ENCODE measurements at regions not wholly inside any gene's neighbourhood (a gene's known extent, or its start where the extent isn't known, plus 50 kb on each side); places are given as distances from the start of the nearest gene placed in this dataset.
"Not testable (repeated sequence)": the region's sequence is repeated elsewhere in the genome, so short reads cannot be mapped to it uniquely, and the experiment has no call there.

DNA sequence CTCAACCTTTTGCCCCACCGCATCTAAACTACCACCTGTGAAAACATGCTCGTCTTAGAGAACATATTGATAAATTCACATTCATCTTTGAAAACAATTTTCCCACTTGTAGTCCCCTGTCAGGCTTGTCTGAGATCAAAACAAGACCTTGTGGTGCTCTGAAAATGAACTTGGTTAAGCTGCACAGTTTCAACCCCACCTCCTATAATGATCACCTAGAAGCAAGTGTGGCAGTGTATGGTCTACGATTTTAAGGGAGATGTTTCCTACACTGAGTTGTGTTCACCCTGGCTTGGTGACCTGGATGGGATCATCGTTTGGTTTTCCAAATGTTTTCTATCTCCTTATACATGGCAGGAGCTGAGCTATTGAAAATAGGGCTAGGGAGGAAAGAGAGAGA lies 539.4 kb downstream of the DOK5 start:
- H3K9me3 Mint-ChIP-seq, result peaks cover 0 to 11% (median 6%) of the 10 kb centered on the region in 5 donors
- H3K27me3 Mint-ChIP-seq, result no peaks in the 10 kb centered on the region
- ChIA-PET CTCF (no interaction called here), POLR2A (no interaction called here)
- H3K36me3 Mint-ChIP-seq, result no peaks in the 10 kb centered on the region
- DNase-seq, result no peak
- Histone ChIP-seq H3K36me3 (ENCODE audit: insufficient read depth, low read length) (no peaks in the 10 kb centered on the region), H3K27ac (ENCODE audit: low read depth, low read length) (no peak overlapping the region), H3K9me3 (ENCODE audit: low read length) (no peaks in the 10 kb centered on the region), H3K4me3 (ENCODE audit: low read length) (no peak overlapping the region), H3K4me1 (ENCODE audit: insufficient read depth, low read length) (no peaks in the 10 kb centered on the region), H3K27me3 (ENCODE audit: insufficient read depth, low read length, poor library complexity, severe bottlenecking) (no peaks in the 10 kb centered on the region)
- no peak overlapping the region for H3K4me3 Mint-ChIP-seq
- H3K27ac Mint-ChIP-seq, result no peak overlapping the region
- H3K4me1 Mint-ChIP-seq, result no peaks in the 10 kb centered on the region

DNA sequence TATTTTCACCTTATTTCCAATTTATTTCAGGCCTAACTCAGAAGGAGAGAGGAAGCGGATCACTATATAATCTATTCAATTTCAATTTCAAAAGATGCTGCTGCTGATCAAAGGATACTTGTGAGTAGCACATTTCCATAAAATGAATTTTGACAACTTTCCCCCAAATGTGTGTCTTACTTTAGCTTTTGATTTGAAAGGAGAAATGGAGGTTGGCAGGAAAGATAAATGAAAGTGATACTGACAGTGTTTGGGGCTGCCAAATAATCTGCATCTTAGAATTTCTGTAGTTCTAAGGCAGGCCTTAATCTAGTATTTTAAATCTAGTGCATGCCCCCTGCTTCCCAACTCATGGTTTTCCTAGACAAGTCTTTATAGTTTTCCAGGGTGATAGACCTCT lies 535.4 kb downstream of the DOK5 start:
- no peak overlapping the region for H3K4me3 ChIP-seq (ENCODE audit: low read length)
- H3K27me3 ChIP-seq (ENCODE audit: insufficient read depth, low read length, poor library complexity, severe bottlenecking), result no peaks in the 10 kb centered on the region
- no peaks in the 10 kb centered on the region for H3K36me3 Mint-ChIP-seq
- ChIA-PET POLR2A (no interaction called here), CTCF (no interaction called here)
- no peaks in the 10 kb centered on the region for H3K9me3 ChIP-seq (ENCODE audit: low read length)
- H3K4me1 ChIP-seq (ENCODE audit: insufficient read depth, low read length), result no peaks in the 10 kb centered on the region
- H3K27ac ChIP-seq (ENCODE audit: low read depth, low read length), result no peak overlapping the region
- DNase-seq, result no peak
- no peak overlapping the region for H3K4me3 Mint-ChIP-seq
- H3K27ac Mint-ChIP-seq, result no peak overlapping the region
- H3K4me1 Mint-ChIP-seq, result no peaks in the 10 kb centered on the region
- no peaks in the 10 kb centered on the region for H3K27me3 Mint-ChIP-seq
- no peaks in the 10 kb centered on the region for H3K36me3 ChIP-seq (ENCODE audit: insufficient read depth, low read length)
- H3K9me3 Mint-ChIP-seq, result peaks cover 2 to 14% (median 8%) of the 10 kb centered on the region in 5 donors

DNA sequence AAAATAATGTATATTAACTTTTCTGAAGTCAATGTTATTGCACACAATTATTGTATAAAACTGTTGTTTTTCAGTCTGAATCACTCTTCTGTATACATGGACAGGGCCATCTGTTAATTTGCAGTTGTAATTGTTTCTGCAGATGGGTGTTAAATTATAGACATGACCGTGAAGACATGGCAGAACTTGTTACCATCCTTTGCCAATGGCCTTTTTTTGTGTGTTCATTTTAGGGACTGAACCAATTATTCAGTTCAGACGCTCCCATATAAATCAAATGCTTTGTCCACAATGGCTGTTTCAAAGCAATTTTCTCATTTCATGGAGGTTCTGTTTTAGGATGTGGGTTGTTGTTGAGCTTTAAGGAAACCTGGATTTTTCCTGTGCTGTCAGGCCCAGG lies 533.7 kb downstream of the DOK5 start:
- Histone ChIP-seq H3K27me3 (ENCODE audit: insufficient read depth, low read length, poor library complexity, severe bottlenecking) (no peaks in the 10 kb centered on the region), H3K4me3 (ENCODE audit: low read length) (no peak overlapping the region), H3K9me3 (ENCODE audit: low read length) (no peaks in the 10 kb centered on the region), H3K27ac (ENCODE audit: low read depth, low read length) (no peak overlapping the region), H3K36me3 (ENCODE audit: insufficient read depth, low read length) (no peaks in the 10 kb centered on the region), H3K4me1 (ENCODE audit: insufficient read depth, low read length) (no peaks in the 10 kb centered on the region)
- Mint-ChIP-seq H3K27ac (no peak overlapping the region), H3K27me3 (no peaks in the 10 kb centered on the region), H3K36me3 (no peaks in the 10 kb centered on the region), H3K9me3 (peaks cover 2 to 14% (median 7%) of the 10 kb centered on the region in 5 donors), H3K4me3 (no peak overlapping the region), H3K4me1 (no peaks in the 10 kb centered on the region)
- POLR2A ChIA-PET, result no interaction called here
- no peak for DNase-seq
- CTCF ChIA-PET, result no interaction called here

DNA sequence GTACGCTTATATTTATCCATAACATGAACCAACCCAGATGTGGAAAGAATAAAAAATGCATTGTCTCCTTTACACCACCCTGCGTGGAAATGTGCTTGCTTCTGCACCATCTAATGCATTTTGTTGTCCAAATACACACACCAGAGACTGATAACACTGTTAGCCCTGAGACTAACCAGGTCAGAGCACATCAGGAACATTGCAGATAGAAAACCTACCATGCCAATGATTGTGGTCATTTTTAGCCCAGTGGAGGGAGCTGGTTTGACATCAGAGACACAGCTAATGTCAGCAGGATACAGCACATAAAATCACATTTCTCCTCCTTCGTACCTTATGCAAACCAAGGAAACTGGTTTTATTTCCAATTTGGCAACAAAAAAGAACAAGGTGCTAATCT lies 528.7 kb downstream of the DOK5 start:
- Mint-ChIP-seq H3K27me3 (no peaks in the 10 kb centered on the region), H3K36me3 (no peaks in the 10 kb centered on the region), H3K4me3 (no peak overlapping the region), H3K27ac (no peak overlapping the region), H3K4me1 (no peaks in the 10 kb centered on the region), H3K9me3 (peaks cover 4 to 13% (median 11%) of the 10 kb centered on the region in 5 donors)
- H3K36me3 ChIP-seq (ENCODE audit: insufficient read depth, low read length), result no peaks in the 10 kb centered on the region
- H3K4me3 ChIP-seq (ENCODE audit: low read length), result no peak overlapping the region
- H3K27ac ChIP-seq (ENCODE audit: low read depth, low read length), result no peak overlapping the region
- no peaks in the 10 kb centered on the region for H3K27me3 ChIP-seq (ENCODE audit: insufficient read depth, low read length, poor library complexity, severe bottlenecking)
- DNase-seq, result no peak
- POLR2A ChIA-PET, result no interaction called here
- no peaks in the 10 kb centered on the region for H3K4me1 ChIP-seq (ENCODE audit: insufficient read depth, low read length)
- CTCF ChIA-PET, result no interaction called here
- no peaks in the 10 kb centered on the region for H3K9me3 ChIP-seq (ENCODE audit: low read length)

DNA sequence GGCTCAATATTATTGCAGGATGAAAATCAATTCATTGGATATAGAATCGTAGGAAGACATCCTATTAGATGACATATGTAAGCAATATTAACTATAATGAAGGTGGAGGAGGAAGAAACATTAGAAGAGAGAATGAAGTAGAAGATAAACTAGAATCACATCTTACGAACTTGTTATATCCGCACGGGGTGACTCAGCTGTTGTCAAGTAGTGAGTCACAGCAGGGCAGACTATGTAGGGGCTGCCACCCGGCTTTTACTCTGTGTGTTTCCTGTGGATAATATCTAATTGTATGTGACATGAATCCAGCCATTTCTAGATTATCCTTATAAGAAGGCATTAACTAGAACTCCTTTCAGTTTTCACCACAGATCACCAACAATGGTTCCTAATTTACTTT lies 520.2 kb downstream of the DOK5 start:
- Histone ChIP-seq H3K27ac (ENCODE audit: low read depth, low read length) (no peak overlapping the region), H3K9me3 (ENCODE audit: low read length) (no peaks in the 10 kb centered on the region), H3K4me3 (ENCODE audit: low read length) (no peak overlapping the region), H3K27me3 (ENCODE audit: insufficient read depth, low read length, poor library complexity, severe bottlenecking) (no peaks in the 10 kb centered on the region), H3K36me3 (ENCODE audit: insufficient read depth, low read length) (no peaks in the 10 kb centered on the region), H3K4me1 (ENCODE audit: insufficient read depth, low read length) (no peaks in the 10 kb centered on the region)
- H3K4me1 Mint-ChIP-seq, result no peaks in the 10 kb centered on the region
- H3K27me3 Mint-ChIP-seq, result no peaks in the 10 kb centered on the region
- no peak overlapping the region for H3K27ac Mint-ChIP-seq
- H3K9me3 Mint-ChIP-seq, result peaks cover 0 to 15% (median 7%) of the 10 kb centered on the region in 5 donors
- no peak for DNase-seq
- no peaks in the 10 kb centered on the region for H3K36me3 Mint-ChIP-seq
- POLR2A ChIA-PET, result no interaction called here
- no peak overlapping the region for H3K4me3 Mint-ChIP-seq
- CTCF ChIA-PET, result no interaction called here

DNA sequence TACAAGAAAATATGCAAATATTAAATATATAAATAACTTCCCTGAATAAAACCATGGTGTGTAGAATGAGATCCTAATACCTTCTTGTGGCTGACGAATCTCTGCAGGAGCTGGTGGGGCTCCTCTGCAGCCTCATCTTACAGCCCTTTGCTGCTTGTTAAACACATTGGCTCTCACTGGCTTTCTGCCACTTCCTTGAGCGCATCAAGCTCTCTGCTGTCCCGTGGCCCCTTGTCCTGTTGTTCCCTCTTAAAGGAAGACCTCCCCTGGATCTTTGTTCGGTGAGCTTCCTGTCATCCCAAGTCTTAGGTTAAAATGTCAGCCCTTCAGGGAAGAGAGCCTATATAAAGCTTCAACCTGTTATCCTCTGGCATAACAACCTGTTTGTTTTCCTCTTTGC lies 519.6 kb downstream of the DOK5 start:
- ChIA-PET CTCF (no interaction called here), POLR2A (no interaction called here)
- DNase-seq, result no peak
- Mint-ChIP-seq H3K9me3 (peaks cover 0 to 15% (median 7%) of the 10 kb centered on the region in 5 donors), H3K36me3 (no peaks in the 10 kb centered on the region), H3K27me3 (no peaks in the 10 kb centered on the region), H3K27ac (no peak overlapping the region), H3K4me3 (no peak overlapping the region), H3K4me1 (no peaks in the 10 kb centered on the region)
- no peak overlapping the region for H3K27ac ChIP-seq (ENCODE audit: low read depth, low read length)
- H3K36me3 ChIP-seq (ENCODE audit: insufficient read depth, low read length), result no peaks in the 10 kb centered on the region
- H3K27me3 ChIP-seq (ENCODE audit: insufficient read depth, low read length, poor library complexity, severe bottlenecking), result no peaks in the 10 kb centered on the region
- no peaks in the 10 kb centered on the region for H3K9me3 ChIP-seq (ENCODE audit: low read length)
- H3K4me1 ChIP-seq (ENCODE audit: insufficient read depth, low read length), result no peaks in the 10 kb centered on the region
- H3K4me3 ChIP-seq (ENCODE audit: low read length), result no peak overlapping the region

DNA sequence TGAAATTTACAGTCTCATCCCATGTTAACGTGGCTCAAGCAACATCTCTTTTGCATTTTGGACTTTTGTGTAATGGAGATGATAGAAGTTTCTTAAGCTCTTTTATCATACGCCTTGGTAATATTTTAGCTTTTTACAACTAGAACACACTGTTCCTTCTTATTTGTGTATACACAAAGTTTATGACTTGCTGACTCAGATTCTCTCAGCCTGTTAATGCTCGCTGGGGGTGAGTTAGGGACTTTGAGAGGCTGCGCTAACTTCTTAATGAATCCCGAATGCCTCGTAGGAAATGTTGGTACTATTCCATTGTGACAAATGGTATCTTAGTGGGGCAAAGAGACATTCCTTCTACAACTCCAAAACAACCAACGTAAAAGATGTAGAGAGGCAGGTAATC lies 509.7 kb downstream of the DOK5 start:
- H3K36me3 ChIP-seq (ENCODE audit: insufficient read depth, low read length), result no peaks in the 10 kb centered on the region
- Mint-ChIP-seq H3K27me3 (no peaks in the 10 kb centered on the region), H3K27ac (no peak overlapping the region), H3K36me3 (no peaks in the 10 kb centered on the region), H3K9me3 (peaks cover 7 to 14% (median 11%) of the 10 kb centered on the region in 5 donors), H3K4me3 (no peak overlapping the region), H3K4me1 (no peaks in the 10 kb centered on the region)
- ChIA-PET POLR2A (no interaction called here), CTCF (no interaction called here)
- H3K4me3 ChIP-seq (ENCODE audit: low read length), result no peak overlapping the region
- no peak overlapping the region for H3K27ac ChIP-seq (ENCODE audit: low read depth, low read length)
- H3K4me1 ChIP-seq (ENCODE audit: insufficient read depth, low read length), result no peaks in the 10 kb centered on the region
- DNase-seq, result no peak
- H3K27me3 ChIP-seq (ENCODE audit: insufficient read depth, low read length, poor library complexity, severe bottlenecking), result no peaks in the 10 kb centered on the region
- no peaks in the 10 kb centered on the region for H3K9me3 ChIP-seq (ENCODE audit: low read length)

DNA sequence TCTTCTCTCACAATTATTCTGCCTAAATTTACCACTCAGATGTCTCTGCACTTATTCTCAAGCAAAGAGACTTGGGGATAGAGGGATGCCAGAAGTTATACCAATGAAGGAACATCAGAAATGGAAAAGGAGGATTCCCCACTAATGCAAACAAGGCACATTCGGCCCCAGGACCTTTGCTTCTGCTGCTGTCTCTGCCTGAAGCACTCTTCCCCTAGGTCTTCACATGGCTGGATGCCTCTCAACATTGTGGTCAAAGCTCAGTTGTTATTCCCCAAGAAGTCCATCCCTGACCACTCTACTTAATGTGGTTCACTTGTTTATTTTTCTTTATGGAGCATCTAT lies 508.7 kb downstream of the DOK5 start:
- H3K36me3 Mint-ChIP-seq, result no peaks in the 10 kb centered on the region
- peaks cover 7 to 14% (median 11%) of the 10 kb centered on the region in 5 donors for H3K9me3 Mint-ChIP-seq
- H3K27ac ChIP-seq (ENCODE audit: low read depth, low read length), result no peak overlapping the region
- no peak for DNase-seq
- H3K4me3 Mint-ChIP-seq, result no peak overlapping the region
- no peak overlapping the region for H3K4me3 ChIP-seq (ENCODE audit: low read length)
- ChIA-PET CTCF (no interaction called here), POLR2A (no interaction called here)
- no peak overlapping the region for H3K27ac Mint-ChIP-seq
- H3K27me3 Mint-ChIP-seq, result no peaks in the 10 kb centered on the region
- no peaks in the 10 kb centered on the region for H3K4me1 Mint-ChIP-seq
- no peaks in the 10 kb centered on the region for H3K27me3 ChIP-seq (ENCODE audit: insufficient read depth, low read length, poor library complexity, severe bottlenecking)
- H3K9me3 ChIP-seq (ENCODE audit: low read length), result no peaks in the 10 kb centered on the region
- H3K4me1 ChIP-seq (ENCODE audit: insufficient read depth, low read length), result no peaks in the 10 kb centered on the region
- no peaks in the 10 kb centered on the region for H3K36me3 ChIP-seq (ENCODE audit: insufficient read depth, low read length)

DNA sequence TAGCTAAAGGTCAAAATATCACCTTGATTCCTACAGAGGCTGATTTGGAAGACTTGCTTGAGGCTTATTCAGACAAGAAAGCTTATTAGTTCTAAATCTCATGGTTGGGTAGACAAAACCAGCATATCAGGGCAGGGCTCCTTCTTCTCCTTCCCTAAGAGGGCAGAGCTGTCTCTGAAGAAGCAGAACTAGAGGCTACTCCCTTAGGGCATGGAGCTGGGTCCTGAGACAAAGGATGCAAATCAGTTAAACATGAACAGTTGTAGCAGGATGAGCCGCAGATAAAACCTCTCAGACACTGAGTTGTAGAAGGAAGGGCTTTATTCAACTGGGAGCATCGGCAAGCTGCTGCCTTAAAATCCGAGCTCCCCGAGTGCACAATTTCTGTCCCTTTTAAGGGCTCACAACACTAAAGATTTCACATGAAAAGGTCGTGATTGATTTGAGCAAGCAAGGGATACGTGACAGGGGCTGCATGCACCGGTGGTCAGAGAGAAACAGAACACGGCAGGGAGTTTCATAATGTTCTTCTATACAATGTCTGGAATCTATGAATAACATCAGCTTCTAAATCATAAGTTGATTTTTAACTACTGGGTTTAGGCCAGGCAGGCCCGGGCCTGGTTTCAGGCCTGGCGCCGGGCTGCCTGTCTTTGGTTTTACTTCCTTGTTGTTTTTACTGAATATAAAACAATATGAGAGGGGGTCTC lies 508.2 kb downstream of the DOK5 start:
- DNase-seq; POLR2A ChIA-PET; H3K36me3 ChIP-seq (ENCODE audit: insufficient read depth, low read length); H3K27me3 ChIP-seq (ENCODE audit: insufficient read depth, low read length, poor library complexity, severe bottlenecking); H3K27ac ChIP-seq (ENCODE audit: low read depth, low read length); H3K4me3 ChIP-seq (ENCODE audit: low read length); H3K4me3 Mint-ChIP-seq; H3K9me3 ChIP-seq (ENCODE audit: low read length); CTCF ChIA-PET; H3K4me1 Mint-ChIP-seq; H3K4me1 ChIP-seq (ENCODE audit: insufficient read depth, low read length); H3K27me3 Mint-ChIP-seq; H3K36me3 Mint-ChIP-seq; H3K27ac Mint-ChIP-seq: not testable (repeated sequence)
- H3K9me3 Mint-ChIP-seq, result peaks cover 7 to 14% (median 10%) of the 10 kb centered on the region in 5 donors

All from CD8-positive, alpha-beta memory T cell (primary cell).